HepG2 (cell line): ENCODE measurements at regions not wholly inside any gene's neighbourhood (a gene's known extent, or its start where the extent isn't known, plus 50 kb on each side); places are given as distances from the start of the nearest gene placed in this dataset.

Experiments used
- ATAC-seq: fragments of 200-7000 bp; cut with Tn5 transposase; 3 replicates; pipeline ENCODE4 v1.9.1; 2020; ENCODE audit warnings: mild to moderate bottlenecking, moderate library complexity
- BruUV-seq: library from RNA; stranded (reverse); fragments of 400-500 nt; replicated peaks from 2 replicates; lab custom pipeline; 2021; lab: Mats Ljungman, UMichigan
- CTCF ChIA-PET: fragments of 300-600 bp; formaldehyde crosslinking; extraction: SDS; loops from one replicate; lab custom pipeline; 2021; ENCODE audit warnings: low total read pairs, inconsistent platforms, low intra/inter-chr PET ratio; lab: Yijun Ruan, JAX
- POLR2A ChIA-PET: fragments of 350-600 bp; sonication (Branson Sonifier 250); formaldehyde crosslinking; loops from one replicate; lab custom pipeline; 2020; ENCODE audit warnings: antibody characterized with exemption, inconsistent platforms; lab: Yijun Ruan, JAX
- DNase-seq: peaks from one replicate; pipeline ENCODE4 v3.0.0-alpha.2; 2015; ENCODE audit warnings: low spot score
- FAIRE-seq: peaks from 3 replicates; lab custom pipeline; 2011; peaks lifted over from hg19 to GRCh38; lab: Jason Lieb, UNC
- H2AFZ ChIP-seq: one replicate; pipeline ENCODE4 v1.6.1; 2011; ENCODE audit warnings: low read length, inconsistent platforms
- H3K27ac ChIP-seq: fragments of 300-600 bp; 3 replicates; pipeline ENCODE4 v1.8.0; 2011; ENCODE audit warnings: mixed run types, mild to moderate bottlenecking, mixed read lengths, low read length, inconsistent platforms; ENCODE audit not compliant: insufficient read depth; ENCODE audit errors: extremely low read length
- H3K27me3 ChIP-seq, 2 experiments: fragments of 200-600 bp in 1 of 2; 2 replicates in 1 of 2; 3 replicates in 1 of 2; pipeline versions ENCODE4 v1.6.0 to v1.8.0; 2011; ENCODE audit warnings: low read length in 2 of 2, mild to moderate bottlenecking in 2 of 2, moderate library complexity in 2 of 2, inconsistent platforms in 1 of 2; ENCODE audit not compliant: insufficient read depth in 2 of 2, control insufficient read depth in 1 of 2
- H3K36me3 ChIP-seq, 2 experiments: fragments of 200-600 bp in 1 of 2; replicated peaks in 1 of 2; 2 replicates in 1 of 2; 3 replicates in 1 of 2; pipeline versions ENCODE4 v1.5.1 to v1.8.0; 2011; ENCODE audit warnings: low read length in 2 of 2, inconsistent platforms in 1 of 2; ENCODE audit not compliant: insufficient read depth in 2 of 2, control insufficient read depth in 1 of 2
- H3K4me1 ChIP-seq: 2 replicates; pipeline ENCODE4 v1.5.1; 2012; ENCODE audit warnings: low read length, inconsistent platforms; ENCODE audit not compliant: insufficient read depth
- H3K4me2 ChIP-seq: 2 replicates; pipeline ENCODE4 v1.6.0; 2011; ENCODE audit warnings: low read depth, low read length, inconsistent platforms
- H3K4me3 ChIP-seq, 3 experiments: fragments of 200-600 bp in 1 of 3; sonication (generic), shearing (Covaris generic) in 1 of 3; replicated peaks in 1 of 3; 2 replicates each; pipeline ENCODE4 v1.5.1; 2011 to 2016; ENCODE audit warnings: low read length in 3 of 3, inconsistent platforms in 2 of 3, low read depth in 2 of 3, mild to moderate bottlenecking in 2 of 3, control low read depth in 1 of 3, mixed read lengths in 1 of 3; ENCODE audit not compliant: insufficient read depth in 1 of 3
- H3K79me2 ChIP-seq: one replicate; pipeline ENCODE4 v1.6.1; 2011; ENCODE audit warnings: low read length, inconsistent platforms; ENCODE audit not compliant: insufficient read depth
- H3K9ac ChIP-seq: 2 replicates; pipeline ENCODE4 v1.6.0; 2011; ENCODE audit warnings: mild to moderate bottlenecking, low read depth, low read length, inconsistent platforms; ENCODE audit not compliant: insufficient read depth
- H3K9me3 ChIP-seq: 2 replicates; pipeline ENCODE4 v1.5.1; 2012; ENCODE audit warnings: mild to moderate bottlenecking, low read length
- H4K20me1 ChIP-seq: 2 replicates; pipeline ENCODE4 v1.6.0; 2011; ENCODE audit warnings: inconsistent platforms, mild to moderate bottlenecking, low read length, moderate library complexity; ENCODE audit not compliant: insufficient read depth
- CEBPB ChIP-seq: IDR thresholded peaks from 2 replicates; pipeline ENCODE4 v1.6.1; 2011; ENCODE audit warnings: low read depth, low read length, improper control_type of control experiment, borderline replicate concordance
- IRF1 ChIP-seq: sonication (generic); formaldehyde crosslinking; IDR thresholded peaks from 2 replicates; pipeline ENCODE4 v1.4.0; 2020; ENCODE audit warnings: low read depth, mild to moderate bottlenecking, missing genetic modification reagents
- PAXIP1 ChIP-seq: sonication (generic); formaldehyde crosslinking; conservative IDR thresholded peaks from 2 replicates; pipeline ENCODE4 v1.4.0; 2020; ENCODE audit warnings: mild to moderate bottlenecking, missing genetic modification reagents, moderate library complexity
- ZNF343 ChIP-seq: sonication (generic); formaldehyde crosslinking; IDR thresholded peaks from 2 replicates; pipeline ENCODE4 v1.4.0; 2020; ENCODE audit warnings: mild to moderate bottlenecking, missing genetic modification reagents
- WGBS: methylation state at CpG from one replicate; pipeline ENCODE4 v1.1.6; 2017; ENCODE audit warnings: low lambda C conversion rate; 5-methylcytosine and 5-hydroxymethylcytosine counted together
- in situ Hi-C: cut with HindIII; loops from 2 replicates; pipeline ENCODE4 v1.10.0; 2017; ENCODE audit warnings: low pct_unique_long_range_greater_than_20kb; ENCODE audit not compliant: extremely low pct_ligation_motif_present
- intact Hi-C: fragments of 100-400 bp; cut with micrococcal nuclease; formaldehyde crosslinking; loops from one replicate; pipeline ENCODE4 v1.10.0; 2022; ENCODE audit not compliant: unreplicated experiment
- TF ChIP-seq, protein P1 (sequence below): sonication (generic); formaldehyde crosslinking; IDR thresholded peaks from 2 replicates; pipeline ENCODE4 v1.4.0; 2020; ENCODE audit warnings: missing genetic modification reagents, low read depth, mild to moderate bottlenecking, borderline replicate concordance

GRCh38 chr3:104178680-104179079 lies 1188.0 kb upstream of the ALCAM start:
- H2AFZ ChIP-seq, result no peak overlapping the region
- WGBS, result 0% methylated on average over 3 of the region's 3 CpGs
- H3K9me3 ChIP-seq, result no peaks in the 10 kb centered on the region
- no TSS peak for BruUV-seq
- ChIA-PET CTCF (no interaction called here), POLR2A (no interaction called here)
- TF ChIP-seq ZNF343 (CRISPR knock-in tag), result no peak
- TF ChIP-seq CEBPB, result peak; percentile 39; the same call in 1 of the 2 replicates
- no peak for TF ChIP-seq PAXIP1 (CRISPR knock-in tag)
- TF ChIP-seq IRF1 (CRISPR knock-in tag), result no peak
- TF ChIP-seq, protein P1, sequence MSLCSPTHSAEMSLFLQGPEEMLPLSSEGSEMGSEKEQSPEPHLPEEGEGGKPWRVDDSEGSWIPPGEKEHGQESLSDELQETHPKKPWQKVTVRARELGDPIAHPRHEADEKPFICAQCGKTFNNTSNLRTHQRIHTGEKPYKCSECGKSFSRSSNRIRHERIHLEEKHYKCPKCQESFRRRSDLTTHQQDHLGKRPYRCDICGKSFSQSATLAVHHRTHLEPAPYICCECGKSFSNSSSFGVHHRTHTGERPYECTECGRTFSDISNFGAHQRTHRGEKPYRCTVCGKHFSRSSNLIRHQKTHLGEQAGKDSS (CRISPR knock-in tag), result no peak
- no peaks in the 10 kb centered on the region for H3K79me2 ChIP-seq
- no peaks in the 10 kb centered on the region for H4K20me1 ChIP-seq
- ATAC-seq (no peak), FAIRE-seq (no peak), DNase-seq (no peak)
- H3K9ac ChIP-seq, result no peak overlapping the region
- no peaks in the 10 kb centered on the region for H3K4me1 ChIP-seq
- no peaks in the 10 kb centered on the region for H3K27me3 ChIP-seq
- in situ Hi-C loops, result no loop called here
- no peak overlapping the region for H3K27ac ChIP-seq
- no peaks in the 10 kb centered on the region for H3K36me3 ChIP-seq
- intact Hi-C loops, result no loop called here
- no peak overlapping the region for H3K4me3 ChIP-seq
- H3K4me2 ChIP-seq, result no peak overlapping the region
